HepG2 (cell line): ENCODE measurements at regions not wholly inside any gene's neighbourhood (a gene's known extent, or its start where the extent isn't known, plus 50 kb on each side); places are given as distances from the start of the nearest gene placed in this dataset.

ENCODE experiments used
- ATF1 ChIP-seq: IDR thresholded peaks from 2 replicates; pipeline ENCODE4 v1.6.1; 2016; ENCODE audit warnings: mild to moderate bottlenecking, control low read depth
- ATF2 ChIP-seq: sonication (generic); formaldehyde crosslinking; IDR thresholded peaks from 2 replicates; pipeline ENCODE4 v1.4.0; 2020; ENCODE audit warnings: missing genetic modification reagents
- KDM6A ChIP-seq: IDR thresholded peaks from 2 replicates; pipeline ENCODE4 v1.6.1; 2016; ENCODE audit warnings: low read depth
- ZNF562 ChIP-seq: sonication (generic); formaldehyde crosslinking; IDR thresholded peaks from 2 replicates; pipeline ENCODE4 v1.8.0; 2022; ENCODE audit warnings: missing genetic modification reagents, borderline replicate concordance
- ZNF674 ChIP-seq: sonication (generic); formaldehyde crosslinking; IDR thresholded peaks from 2 replicates; pipeline ENCODE4 v1.5.0; 2020; ENCODE audit warnings: low read depth, mild to moderate bottlenecking, missing genetic modification reagents
- TF ChIP-seq, protein P1 (sequence below): sonication (generic); formaldehyde crosslinking; IDR thresholded peaks from 2 replicates; pipeline ENCODE4 v1.9.0; 2021; ENCODE audit warnings: missing genetic modification reagents, borderline replicate concordance
- TF ChIP-seq, protein P2 (sequence below): sonication (generic); formaldehyde crosslinking; IDR thresholded peaks from 2 replicates; pipeline ENCODE4 v1.4.0; 2020; ENCODE audit warnings: mild to moderate bottlenecking, missing genetic modification reagents
- TF ChIP-seq, protein P3 (sequence below): sonication (generic); formaldehyde crosslinking; IDR thresholded peaks from 2 replicates; pipeline ENCODE4 v1.4.0; 2020; ENCODE audit warnings: missing genetic modification reagents, borderline replicate concordance
- TF ChIP-seq, protein P4 (sequence below): sonication (generic); formaldehyde crosslinking; IDR thresholded peaks from 2 replicates; pipeline ENCODE4 v1.5.1; 2020; ENCODE audit warnings: mild to moderate bottlenecking, moderate library complexity, missing genetic modification reagents
- TF ChIP-seq, protein P5 (sequence below): sonication (generic); formaldehyde crosslinking; IDR thresholded peaks from 2 replicates; pipeline ENCODE4 v1.8.0; 2022; ENCODE audit warnings: mild to moderate bottlenecking, missing genetic modification reagents
- TF ChIP-seq, protein P6 (sequence below): sonication (generic); formaldehyde crosslinking; IDR thresholded peaks from 2 replicates; pipeline ENCODE4 v1.5.0; 2020; ENCODE audit warnings: mild to moderate bottlenecking, missing genetic modification reagents, borderline replicate concordance

DNA sequence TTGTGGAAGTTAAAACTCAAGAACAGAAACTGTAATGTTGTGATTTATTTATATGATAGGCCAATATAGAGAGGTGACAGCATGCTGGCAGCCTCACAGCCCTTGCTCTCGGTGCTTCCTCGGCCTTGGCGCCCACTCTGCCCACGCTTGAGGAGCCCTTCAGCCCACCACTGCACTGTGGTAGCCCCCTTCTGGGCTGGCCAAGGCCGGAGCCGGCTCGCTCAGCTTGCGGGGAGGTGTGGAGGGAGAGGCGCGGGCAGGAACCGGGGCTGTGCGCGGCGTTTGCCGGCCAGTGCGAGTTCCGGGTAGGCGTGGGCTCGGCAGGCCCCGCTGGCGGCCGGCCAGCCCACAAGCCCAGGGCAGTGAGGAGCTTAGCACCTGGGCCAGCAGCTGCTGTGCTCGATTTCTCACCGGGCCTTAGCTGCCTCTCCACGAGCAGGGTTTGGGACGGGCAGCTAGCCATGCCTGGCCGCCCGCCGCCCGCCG is 65.8 kb upstream of the SLC8A3 start (continued):
- TF ChIP-seq, protein P1, sequence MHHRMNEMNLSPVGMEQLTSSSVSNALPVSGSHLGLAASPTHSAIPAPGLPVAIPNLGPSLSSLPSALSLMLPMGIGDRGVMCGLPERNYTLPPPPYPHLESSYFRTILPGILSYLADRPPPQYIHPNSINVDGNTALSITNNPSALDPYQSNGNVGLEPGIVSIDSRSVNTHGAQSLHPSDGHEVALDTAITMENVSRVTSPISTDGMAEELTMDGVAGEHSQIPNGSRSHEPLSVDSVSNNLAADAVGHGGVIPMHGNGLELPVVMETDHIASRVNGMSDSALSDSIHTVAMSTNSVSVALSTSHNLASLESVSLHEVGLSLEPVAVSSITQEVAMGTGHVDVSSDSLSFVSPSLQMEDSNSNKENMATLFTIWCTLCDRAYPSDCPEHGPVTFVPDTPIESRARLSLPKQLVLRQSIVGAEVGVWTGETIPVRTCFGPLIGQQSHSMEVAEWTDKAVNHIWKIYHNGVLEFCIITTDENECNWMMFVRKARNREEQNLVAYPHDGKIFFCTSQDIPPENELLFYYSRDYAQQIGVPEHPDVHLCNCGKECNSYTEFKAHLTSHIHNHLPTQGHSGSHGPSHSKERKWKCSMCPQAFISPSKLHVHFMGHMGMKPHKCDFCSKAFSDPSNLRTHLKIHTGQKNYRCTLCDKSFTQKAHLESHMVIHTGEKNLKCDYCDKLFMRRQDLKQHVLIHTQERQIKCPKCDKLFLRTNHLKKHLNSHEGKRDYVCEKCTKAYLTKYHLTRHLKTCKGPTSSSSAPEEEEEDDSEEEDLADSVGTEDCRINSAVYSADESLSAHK (CRISPR knock-in tag) = no peak
- TF ChIP-seq ATF2 = no peak
- TF ChIP-seq, protein P2, sequence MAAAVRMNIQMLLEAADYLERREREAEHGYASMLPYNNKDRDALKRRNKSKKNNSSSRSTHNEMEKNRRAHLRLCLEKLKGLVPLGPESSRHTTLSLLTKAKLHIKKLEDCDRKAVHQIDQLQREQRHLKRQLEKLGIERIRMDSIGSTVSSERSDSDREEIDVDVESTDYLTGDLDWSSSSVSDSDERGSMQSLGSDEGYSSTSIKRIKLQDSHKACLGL = 0 out of 2 replicates have a peak, but pooled peaks have one; percentile 41
- TF ChIP-seq, protein P3, sequence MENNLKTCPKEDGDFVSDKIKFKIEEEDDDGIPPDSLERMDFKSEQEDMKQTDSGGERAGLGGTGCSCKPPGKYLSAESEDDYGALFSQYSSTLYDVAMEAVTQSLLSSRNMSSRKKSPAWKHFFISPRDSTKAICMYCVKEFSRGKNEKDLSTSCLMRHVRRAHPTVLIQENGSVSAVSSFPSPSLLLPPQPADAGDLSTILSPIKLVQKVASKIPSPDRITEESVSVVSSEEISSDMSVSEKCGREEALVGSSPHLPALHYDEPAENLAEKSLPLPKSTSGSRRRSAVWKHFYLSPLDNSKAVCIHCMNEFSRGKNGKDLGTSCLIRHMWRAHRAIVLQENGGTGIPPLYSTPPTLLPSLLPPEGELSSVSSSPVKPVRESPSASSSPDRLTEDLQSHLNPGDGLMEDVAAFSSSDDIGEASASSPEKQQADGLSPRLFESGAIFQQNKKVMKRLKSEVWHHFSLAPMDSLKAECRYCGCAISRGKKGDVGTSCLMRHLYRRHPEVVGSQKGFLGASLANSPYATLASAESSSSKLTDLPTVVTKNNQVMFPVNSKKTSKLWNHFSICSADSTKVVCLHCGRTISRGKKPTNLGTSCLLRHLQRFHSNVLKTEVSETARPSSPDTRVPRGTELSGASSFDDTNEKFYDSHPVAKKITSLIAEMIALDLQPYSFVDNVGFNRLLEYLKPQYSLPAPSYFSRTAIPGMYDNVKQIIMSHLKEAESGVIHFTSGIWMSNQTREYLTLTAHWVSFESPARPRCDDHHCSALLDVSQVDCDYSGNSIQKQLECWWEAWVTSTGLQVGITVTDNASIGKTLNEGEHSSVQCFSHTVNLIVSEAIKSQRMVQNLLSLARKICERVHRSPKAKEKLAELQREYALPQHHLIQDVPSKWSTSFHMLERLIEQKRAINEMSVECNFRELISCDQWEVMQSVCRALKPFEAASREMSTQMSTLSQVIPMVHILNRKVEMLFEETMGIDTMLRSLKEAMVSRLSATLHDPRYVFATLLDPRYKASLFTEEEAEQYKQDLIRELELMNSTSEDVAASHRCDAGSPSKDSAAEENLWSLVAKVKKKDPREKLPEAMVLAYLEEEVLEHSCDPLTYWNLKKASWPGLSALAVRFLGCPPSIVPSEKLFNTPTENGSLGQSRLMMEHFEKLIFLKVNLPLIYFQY (CRISPR knock-in tag) = no peak
- TF ChIP-seq ATF1 (CRISPR knock-in tag) = no peak
- TF ChIP-seq ZNF562 = no peak
- TF ChIP-seq, protein P4, sequence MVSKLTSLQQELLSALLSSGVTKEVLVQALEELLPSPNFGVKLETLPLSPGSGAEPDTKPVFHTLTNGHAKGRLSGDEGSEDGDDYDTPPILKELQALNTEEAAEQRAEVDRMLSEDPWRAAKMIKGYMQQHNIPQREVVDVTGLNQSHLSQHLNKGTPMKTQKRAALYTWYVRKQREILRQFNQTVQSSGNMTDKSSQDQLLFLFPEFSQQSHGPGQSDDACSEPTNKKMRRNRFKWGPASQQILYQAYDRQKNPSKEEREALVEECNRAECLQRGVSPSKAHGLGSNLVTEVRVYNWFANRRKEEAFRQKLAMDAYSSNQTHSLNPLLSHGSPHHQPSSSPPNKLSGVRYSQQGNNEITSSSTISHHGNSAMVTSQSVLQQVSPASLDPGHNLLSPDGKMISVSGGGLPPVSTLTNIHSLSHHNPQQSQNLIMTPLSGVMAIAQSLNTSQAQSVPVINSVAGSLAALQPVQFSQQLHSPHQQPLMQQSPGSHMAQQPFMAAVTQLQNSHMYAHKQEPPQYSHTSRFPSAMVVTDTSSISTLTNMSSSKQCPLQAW = no peak
- TF ChIP-seq, protein P5, sequence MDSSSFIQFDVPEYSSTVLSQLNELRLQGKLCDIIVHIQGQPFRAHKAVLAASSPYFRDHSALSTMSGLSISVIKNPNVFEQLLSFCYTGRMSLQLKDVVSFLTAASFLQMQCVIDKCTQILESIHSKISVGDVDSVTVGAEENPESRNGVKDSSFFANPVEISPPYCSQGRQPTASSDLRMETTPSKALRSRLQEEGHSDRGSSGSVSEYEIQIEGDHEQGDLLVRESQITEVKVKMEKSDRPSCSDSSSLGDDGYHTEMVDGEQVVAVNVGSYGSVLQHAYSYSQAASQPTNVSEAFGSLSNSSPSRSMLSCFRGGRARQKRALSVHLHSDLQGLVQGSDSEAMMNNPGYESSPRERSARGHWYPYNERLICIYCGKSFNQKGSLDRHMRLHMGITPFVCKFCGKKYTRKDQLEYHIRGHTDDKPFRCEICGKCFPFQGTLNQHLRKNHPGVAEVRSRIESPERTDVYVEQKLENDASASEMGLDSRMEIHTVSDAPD = no peak
- TF ChIP-seq KDM6A (CRISPR knock-in tag) = no peak
- TF ChIP-seq, protein P6, sequence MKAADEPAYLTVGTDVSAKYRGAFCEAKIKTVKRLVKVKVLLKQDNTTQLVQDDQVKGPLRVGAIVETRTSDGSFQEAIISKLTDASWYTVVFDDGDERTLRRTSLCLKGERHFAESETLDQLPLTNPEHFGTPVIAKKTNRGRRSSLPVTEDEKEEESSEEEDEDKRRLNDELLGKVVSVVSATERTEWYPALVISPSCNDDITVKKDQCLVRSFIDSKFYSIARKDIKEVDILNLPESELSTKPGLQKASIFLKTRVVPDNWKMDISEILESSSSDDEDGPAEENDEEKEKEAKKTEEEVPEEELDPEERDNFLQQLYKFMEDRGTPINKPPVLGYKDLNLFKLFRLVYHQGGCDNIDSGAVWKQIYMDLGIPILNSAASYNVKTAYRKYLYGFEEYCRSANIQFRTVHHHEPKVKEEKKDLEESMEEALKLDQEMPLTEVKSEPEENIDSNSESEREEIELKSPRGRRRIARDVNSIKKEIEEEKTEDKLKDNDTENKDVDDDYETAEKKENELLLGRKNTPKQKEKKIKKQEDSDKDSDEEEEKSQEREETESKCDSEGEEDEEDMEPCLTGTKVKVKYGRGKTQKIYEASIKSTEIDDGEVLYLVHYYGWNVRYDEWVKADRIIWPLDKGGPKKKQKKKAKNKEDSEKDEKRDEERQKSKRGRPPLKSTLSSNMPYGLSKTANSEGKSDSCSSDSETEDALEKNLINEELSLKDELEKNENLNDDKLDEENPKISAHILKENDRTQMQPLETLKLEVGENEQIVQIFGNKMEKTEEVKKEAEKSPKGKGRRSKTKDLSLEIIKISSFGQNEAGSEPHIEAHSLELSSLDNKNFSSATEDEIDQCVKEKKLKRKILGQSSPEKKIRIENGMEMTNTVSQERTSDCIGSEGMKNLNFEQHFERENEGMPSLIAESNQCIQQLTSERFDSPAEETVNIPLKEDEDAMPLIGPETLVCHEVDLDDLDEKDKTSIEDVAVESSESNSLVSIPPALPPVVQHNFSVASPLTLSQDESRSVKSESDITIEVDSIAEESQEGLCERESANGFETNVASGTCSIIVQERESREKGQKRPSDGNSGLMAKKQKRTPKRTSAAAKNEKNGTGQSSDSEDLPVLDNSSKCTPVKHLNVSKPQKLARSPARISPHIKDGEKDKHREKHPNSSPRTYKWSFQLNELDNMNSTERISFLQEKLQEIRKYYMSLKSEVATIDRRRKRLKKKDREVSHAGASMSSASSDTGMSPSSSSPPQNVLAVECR (CRISPR knock-in tag) = peak; percentile 67; the same call in 1 of the 2 replicates
- TF ChIP-seq ZNF674 = no peak
